ENCODE measurements at regions not wholly inside any gene's neighbourhood (a gene's known extent, or its start where the extent isn't known, plus 50 kb on each side); places are given as distances from the start of the nearest gene placed in this dataset.

- no peak for DNase-seq (ENCODE audit: low spot score)
- TF ChIP-seq, protein P1, sequence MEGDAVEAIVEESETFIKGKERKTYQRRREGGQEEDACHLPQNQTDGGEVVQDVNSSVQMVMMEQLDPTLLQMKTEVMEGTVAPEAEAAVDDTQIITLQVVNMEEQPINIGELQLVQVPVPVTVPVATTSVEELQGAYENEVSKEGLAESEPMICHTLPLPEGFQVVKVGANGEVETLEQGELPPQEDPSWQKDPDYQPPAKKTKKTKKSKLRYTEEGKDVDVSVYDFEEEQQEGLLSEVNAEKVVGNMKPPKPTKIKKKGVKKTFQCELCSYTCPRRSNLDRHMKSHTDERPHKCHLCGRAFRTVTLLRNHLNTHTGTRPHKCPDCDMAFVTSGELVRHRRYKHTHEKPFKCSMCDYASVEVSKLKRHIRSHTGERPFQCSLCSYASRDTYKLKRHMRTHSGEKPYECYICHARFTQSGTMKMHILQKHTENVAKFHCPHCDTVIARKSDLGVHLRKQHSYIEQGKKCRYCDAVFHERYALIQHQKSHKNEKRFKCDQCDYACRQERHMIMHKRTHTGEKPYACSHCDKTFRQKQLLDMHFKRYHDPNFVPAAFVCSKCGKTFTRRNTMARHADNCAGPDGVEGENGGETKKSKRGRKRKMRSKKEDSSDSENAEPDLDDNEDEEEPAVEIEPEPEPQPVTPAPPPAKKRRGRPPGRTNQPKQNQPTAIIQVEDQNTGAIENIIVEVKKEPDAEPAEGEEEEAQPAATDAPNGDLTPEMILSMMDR (IDR thresholded peaks at IDR 0.05), result no peak
- ATAC-seq (ENCODE audit: low FRiP score), result no peak
These were observed 119.7 kb upstream of the CRIM1 start for GRCh38 chr2:36235882-36236281.

GRCh38 chr2:36235426-36235825, 120.2 kb upstream of the CRIM1 start:
- ATAC-seq (ENCODE audit: low FRiP score) (no peak), DNase-seq (ENCODE audit: low spot score) (no peak)
- TF ChIP-seq, protein P1 (IDR thresholded peaks at IDR 0.05), result no peak

DNA sequence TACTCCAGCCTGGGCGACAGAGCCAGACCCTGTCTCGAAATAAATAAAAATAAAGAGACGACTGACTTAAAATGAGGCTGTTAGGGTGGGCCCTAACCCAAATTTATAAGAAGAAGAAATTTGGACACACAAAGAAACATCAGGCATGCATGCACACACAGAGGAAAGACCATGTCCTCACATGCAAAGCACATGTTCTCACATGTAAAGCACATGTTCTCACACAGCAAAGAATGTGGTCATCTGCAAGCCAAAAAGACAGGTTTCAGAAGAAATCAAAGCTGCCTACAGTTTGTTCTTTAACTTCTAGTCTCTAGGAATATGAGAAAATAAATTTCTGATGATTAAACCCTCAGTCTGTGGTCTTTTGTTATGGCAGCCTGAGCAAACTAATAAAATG, 132.3 kb upstream of the CRIM1 start:
- ATAC-seq (ENCODE audit: low FRiP score) (no peak), DNase-seq (ENCODE audit: low spot score) (no peak)
- TF ChIP-seq, protein P1 (IDR thresholded peaks at IDR 0.05), result no peak

GRCh38 chr2:36222485-36222884, 133.1 kb upstream of the CRIM1 start:
- DNase-seq (ENCODE audit: low spot score), result no peak
- no peak for ATAC-seq (ENCODE audit: low FRiP score)
- TF ChIP-seq, protein P1 (IDR thresholded peaks at IDR 0.05), result no peak

GRCh38 chr2:36214691-36215090, 140.9 kb upstream of the CRIM1 start:
- no peak for DNase-seq (ENCODE audit: low spot score)
- ATAC-seq (ENCODE audit: low FRiP score), result no peak
- TF ChIP-seq, protein P1 (IDR thresholded peaks at IDR 0.05), result no peak

GRCh38 chr2:36203366-36203765, 152.2 kb upstream of the CRIM1 start:
- no peak for DNase-seq (ENCODE audit: low spot score)
- TF ChIP-seq, protein P1 (IDR thresholded peaks at IDR 0.05), result no peak

DNA sequence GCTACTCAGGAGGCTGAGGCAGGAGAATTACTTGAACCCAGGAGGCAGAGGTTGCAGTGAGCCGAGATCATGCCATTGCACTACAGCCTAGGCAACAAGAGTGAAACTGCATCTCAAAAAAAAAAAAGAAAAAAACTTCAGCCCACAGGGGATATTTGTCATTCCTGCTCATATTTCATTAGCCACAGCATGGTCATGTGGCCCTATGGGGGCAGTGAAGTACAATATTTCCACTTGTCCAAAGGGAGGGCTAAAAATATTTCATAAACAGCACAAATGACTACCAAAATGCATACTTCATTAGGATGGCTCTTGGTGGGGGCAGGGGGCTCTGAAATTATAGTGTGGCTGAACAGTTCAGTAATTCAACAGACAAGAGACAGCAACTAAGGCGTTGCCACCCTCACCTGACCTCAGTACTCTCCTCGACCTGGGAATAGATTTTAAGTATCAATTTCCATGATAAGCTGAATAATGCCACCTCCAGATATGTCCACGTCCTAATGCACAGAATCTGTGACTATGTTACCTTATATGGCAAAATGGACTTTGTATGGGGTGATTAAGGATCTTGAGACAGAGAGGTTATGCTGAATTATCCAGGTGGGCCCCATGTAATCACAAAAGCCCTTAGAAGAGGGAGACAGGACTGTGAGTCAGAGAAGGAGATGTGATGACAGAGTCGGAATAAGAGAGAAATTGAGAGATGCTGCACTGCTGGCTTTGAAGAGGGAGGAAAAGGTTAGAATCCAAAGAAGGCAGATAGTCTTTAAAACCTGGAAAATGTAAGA, 158.2 kb upstream of the CRIM1 start:
- no peak for DNase-seq (ENCODE audit: low spot score)
- TF ChIP-seq, protein P1 (IDR thresholded peaks at IDR 0.05), result no peak

More at GRCh38 chr2:36203366-36203765, 152.2 kb upstream of the CRIM1 start:
- no peak for ATAC-seq (ENCODE audit: low FRiP score)

More for the DNA sequence above, 158.2 kb upstream of the CRIM1 start:
- no peak for ATAC-seq (ENCODE audit: low FRiP score)

Data from omental fat pad (tissue), 3 donors.